K562 (cell line): ENCODE measurements at regions not wholly inside any gene's neighbourhood (a gene's known extent, or its start where the extent isn't known, plus 50 kb on each side); places are given as distances from the start of the nearest gene placed in this dataset.
A peak's percentile ranks its signal among the peaks of the same experiment; 100 is the strongest.

Experiments
- BRCA1 ChIP-seq, 2 experiments: fragments of 450-650 bp in 1 of 2; sonication (generic) in 1 of 2; formaldehyde crosslinking in 1 of 2; IDR thresholded peaks; 2 replicates each; pipeline versions ENCODE4 v1.5.0 to v1.6.1; 2017 to 2020; ENCODE audit warnings: mild to moderate bottlenecking in 1 of 2, missing genetic modification reagents in 1 of 2
- TF ChIP-seq, protein P1 (sequence below): fragments of 450-650 bp; IDR thresholded peaks from 2 replicates; pipeline ENCODE4 v1.6.1; 2016; ENCODE audit warnings: low read depth, mild to moderate bottlenecking, moderate library complexity
- TF ChIP-seq, protein P2 (sequence below), 2 experiments: IDR thresholded peaks in 1 of 2; conservative IDR thresholded peaks in 1 of 2; 2 replicates each; pipeline ENCODE4 v1.6.1; 2016; ENCODE audit warnings: low read depth in 2 of 2, mild to moderate bottlenecking in 1 of 2, missing compliant biosample characterization in 1 of 2, missing genetic modification characterization in 1 of 2, moderate library complexity in 1 of 2
- TF ChIP-seq, protein P3 (sequence below): fragments of 450-650 bp; IDR thresholded peaks from 2 replicates; pipeline ENCODE4 v1.6.1; 2016
- TF ChIP-seq, protein P4 (sequence below), 2 experiments: fragments of 450-650 bp; conservative IDR thresholded peaks; 2 replicates each; pipeline ENCODE4 v1.6.1; 2017; ENCODE audit warnings: mild to moderate bottlenecking in 2 of 2, moderate library complexity in 2 of 2

DNA sequence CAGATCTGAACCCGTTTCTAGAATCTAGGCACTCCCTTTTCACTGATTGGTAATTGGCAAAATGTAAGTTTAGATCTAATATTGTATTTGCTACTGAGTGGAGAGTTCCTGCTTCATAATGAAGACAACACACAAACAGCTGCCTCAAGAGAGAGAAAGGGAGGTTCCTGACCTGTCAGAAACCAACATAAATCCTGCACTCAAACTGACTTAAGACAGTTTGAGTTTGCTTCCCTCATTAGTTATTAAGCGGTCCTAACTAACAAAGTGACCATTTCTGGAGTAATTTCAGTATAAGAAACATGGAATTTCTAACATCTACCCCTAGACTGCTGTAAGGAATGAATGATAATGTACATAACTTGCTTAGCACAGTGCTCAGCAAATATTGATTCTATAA lies 191.2 kb downstream of the METTL4 start (continued):
- TF ChIP-seq, protein P1, sequence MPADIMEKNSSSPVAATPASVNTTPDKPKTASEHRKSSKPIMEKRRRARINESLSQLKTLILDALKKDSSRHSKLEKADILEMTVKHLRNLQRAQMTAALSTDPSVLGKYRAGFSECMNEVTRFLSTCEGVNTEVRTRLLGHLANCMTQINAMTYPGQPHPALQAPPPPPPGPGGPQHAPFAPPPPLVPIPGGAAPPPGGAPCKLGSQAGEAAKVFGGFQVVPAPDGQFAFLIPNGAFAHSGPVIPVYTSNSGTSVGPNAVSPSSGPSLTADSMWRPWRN: no peak
- TF ChIP-seq, protein P2, sequence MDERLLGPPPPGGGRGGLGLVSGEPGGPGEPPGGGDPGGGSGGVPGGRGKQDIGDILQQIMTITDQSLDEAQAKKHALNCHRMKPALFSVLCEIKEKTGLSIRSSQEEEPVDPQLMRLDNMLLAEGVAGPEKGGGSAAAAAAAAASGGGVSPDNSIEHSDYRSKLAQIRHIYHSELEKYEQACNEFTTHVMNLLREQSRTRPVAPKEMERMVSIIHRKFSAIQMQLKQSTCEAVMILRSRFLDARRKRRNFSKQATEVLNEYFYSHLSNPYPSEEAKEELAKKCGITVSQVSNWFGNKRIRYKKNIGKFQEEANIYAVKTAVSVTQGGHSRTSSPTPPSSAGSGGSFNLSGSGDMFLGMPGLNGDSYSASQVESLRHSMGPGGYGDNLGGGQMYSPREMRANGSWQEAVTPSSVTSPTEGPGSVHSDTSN (CRISPR knock-in tag; IDR thresholded peaks at IDR 0.05; ENCODE audit: low read depth): no peak
- TF ChIP-seq, protein P2 (tag; conservative IDR thresholded peaks at IDR 0.05; ENCODE audit: low read depth): peak; percentile 24; the same call in 1 of the 2 replicates
- TF ChIP-seq, protein P3, sequence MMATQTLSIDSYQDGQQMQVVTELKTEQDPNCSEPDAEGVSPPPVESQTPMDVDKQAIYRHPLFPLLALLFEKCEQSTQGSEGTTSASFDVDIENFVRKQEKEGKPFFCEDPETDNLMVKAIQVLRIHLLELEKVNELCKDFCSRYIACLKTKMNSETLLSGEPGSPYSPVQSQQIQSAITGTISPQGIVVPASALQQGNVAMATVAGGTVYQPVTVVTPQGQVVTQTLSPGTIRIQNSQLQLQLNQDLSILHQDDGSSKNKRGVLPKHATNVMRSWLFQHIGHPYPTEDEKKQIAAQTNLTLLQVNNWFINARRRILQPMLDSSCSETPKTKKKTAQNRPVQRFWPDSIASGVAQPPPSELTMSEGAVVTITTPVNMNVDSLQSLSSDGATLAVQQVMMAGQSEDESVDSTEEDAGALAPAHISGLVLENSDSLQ: peak; percentile 55
- TF ChIP-seq, protein P4, sequence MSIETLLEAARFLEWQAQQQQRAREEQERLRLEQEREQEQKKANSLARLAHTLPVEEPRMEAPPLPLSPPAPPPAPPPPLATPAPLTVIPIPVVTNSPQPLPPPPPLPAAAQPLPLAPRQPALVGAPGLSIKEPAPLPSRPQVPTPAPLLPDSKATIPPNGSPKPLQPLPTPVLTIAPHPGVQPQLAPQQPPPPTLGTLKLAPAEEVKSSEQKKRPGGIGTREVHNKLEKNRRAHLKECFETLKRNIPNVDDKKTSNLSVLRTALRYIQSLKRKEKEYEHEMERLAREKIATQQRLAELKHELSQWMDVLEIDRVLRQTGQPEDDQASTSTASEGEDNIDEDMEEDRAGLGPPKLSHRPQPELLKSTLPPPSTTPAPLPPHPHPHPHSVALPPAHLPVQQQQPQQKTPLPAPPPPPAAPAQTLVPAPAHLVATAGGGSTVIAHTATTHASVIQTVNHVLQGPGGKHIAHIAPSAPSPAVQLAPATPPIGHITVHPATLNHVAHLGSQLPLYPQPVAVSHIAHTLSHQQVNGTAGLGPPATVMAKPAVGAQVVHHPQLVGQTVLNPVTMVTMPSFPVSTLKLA (conservative IDR thresholded peaks at IDR 0.05): 0 out of 4 replicates have a peak, but pooled peaks of 1 of the 2 experiments have one; percentile 23
- no peak for TF ChIP-seq BRCA1 (IDR thresholded peaks at IDR 0.05)
- no peak for TF ChIP-seq BRCA1 (CRISPR knock-in tag; IDR thresholded peaks at IDR 0.05)
